ENCODE measurements at regions not wholly inside any gene's neighbourhood (a gene's known extent, or its start where the extent isn't known, plus 50 kb on each side); places are given as distances from the start of the nearest gene placed in this dataset.

- no peak for TF ChIP-seq POLR2AphosphoS5 (IDR thresholded peaks at IDR 0.05; ENCODE audit: insufficient read depth, low read depth, low read length)
- no peak for TF ChIP-seq POLR2A (IDR thresholded peaks at IDR 0.05; ENCODE audit: low read depth, low read length)
- no peak for TF ChIP-seq CTCF (IDR thresholded peaks at IDR 0.05; ENCODE audit: extremely low read depth in 1 of 2, insufficient read depth in 1 of 2, low read depth in 1 of 2, low read length in 2 of 2)
- TF ChIP-seq EZH2 (IDR thresholded peaks at IDR 0.05; ENCODE audit: borderline replicate concordance, low read depth, low read length, severe bottlenecking): no peak
- TF ChIP-seq MYC (IDR thresholded peaks at IDR 0.05; ENCODE audit: low read depth, low read length): no peak
- TF ChIP-seq JUN (IDR thresholded peaks at IDR 0.05; ENCODE audit: borderline replicate concordance, insufficient read depth, insufficient read length, low read depth): no peak
- TF ChIP-seq FOS (IDR thresholded peaks at IDR 0.05; ENCODE audit: borderline replicate concordance, insufficient read depth, low read length): no peak
Observed at GRCh38 chr13:106686163-106686562, 118.2 kb upstream of the ARGLU1 start.
